ENCODE measurements at regions not wholly inside any gene's neighbourhood (a gene's known extent, or its start where the extent isn't known, plus 50 kb on each side); places are given as distances from the start of the nearest gene placed in this dataset.

DNA sequence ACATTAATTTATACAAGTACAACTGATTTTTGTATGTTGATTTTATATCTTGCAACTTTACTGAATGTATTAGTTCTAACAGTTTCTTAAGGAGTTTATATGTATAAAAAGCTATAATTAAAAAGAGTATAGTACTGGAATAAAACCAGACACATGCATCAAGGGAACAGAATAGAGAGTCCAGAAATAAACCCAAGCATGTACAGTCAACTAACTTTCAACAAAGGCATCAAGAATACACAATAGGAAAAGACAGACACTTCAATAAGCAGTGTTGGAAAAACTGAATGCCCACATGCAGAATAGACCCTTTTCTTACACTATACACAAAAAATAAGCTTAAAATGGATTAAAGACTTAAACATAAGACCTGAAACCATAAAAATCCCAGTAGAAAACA is 170.9 kb downstream of the ICE1 start:
- TF ChIP-seq, protein P1, sequence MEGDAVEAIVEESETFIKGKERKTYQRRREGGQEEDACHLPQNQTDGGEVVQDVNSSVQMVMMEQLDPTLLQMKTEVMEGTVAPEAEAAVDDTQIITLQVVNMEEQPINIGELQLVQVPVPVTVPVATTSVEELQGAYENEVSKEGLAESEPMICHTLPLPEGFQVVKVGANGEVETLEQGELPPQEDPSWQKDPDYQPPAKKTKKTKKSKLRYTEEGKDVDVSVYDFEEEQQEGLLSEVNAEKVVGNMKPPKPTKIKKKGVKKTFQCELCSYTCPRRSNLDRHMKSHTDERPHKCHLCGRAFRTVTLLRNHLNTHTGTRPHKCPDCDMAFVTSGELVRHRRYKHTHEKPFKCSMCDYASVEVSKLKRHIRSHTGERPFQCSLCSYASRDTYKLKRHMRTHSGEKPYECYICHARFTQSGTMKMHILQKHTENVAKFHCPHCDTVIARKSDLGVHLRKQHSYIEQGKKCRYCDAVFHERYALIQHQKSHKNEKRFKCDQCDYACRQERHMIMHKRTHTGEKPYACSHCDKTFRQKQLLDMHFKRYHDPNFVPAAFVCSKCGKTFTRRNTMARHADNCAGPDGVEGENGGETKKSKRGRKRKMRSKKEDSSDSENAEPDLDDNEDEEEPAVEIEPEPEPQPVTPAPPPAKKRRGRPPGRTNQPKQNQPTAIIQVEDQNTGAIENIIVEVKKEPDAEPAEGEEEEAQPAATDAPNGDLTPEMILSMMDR (IDR thresholded peaks at IDR 0.05; ENCODE audit: insufficient read depth, low read depth, low read length), result no peak
- TF ChIP-seq EZH2 (IDR thresholded peaks at IDR 0.05; ENCODE audit: insufficient read depth, low read length), result no peak
